Mesenchymal stem cell (in vitro differentiated cells and primary cell): ENCODE measurements at regions not wholly inside any gene's neighbourhood (a gene's known extent, or its start where the extent isn't known, plus 50 kb on each side); places are given as distances from the start of the nearest gene placed in this dataset.

Experiments used
- DNase-seq: peaks from one replicate; pipeline ENCODE4 v3.0.0-alpha.2; 2013
- H2AFZ ChIP-seq: one replicate; pipeline ENCODE4 v1.6.1; 2013; ENCODE audit warnings: low read depth, mild to moderate bottlenecking, control low read depth, inconsistent platforms, low read length, moderate library complexity
- H2AK5ac ChIP-seq: 2 replicates; pipeline ENCODE4 v1.6.1; 2013; ENCODE audit warnings: low read length, moderate library complexity, mild to moderate bottlenecking, inconsistent platforms; ENCODE audit not compliant: severe bottlenecking
- H2BK120ac ChIP-seq: one replicate; pipeline ENCODE4 v1.6.1; 2013; ENCODE audit warnings: low read depth, mild to moderate bottlenecking, inconsistent platforms, low read length, moderate library complexity
- H2BK12ac ChIP-seq, 2 experiments: one replicate each; pipeline ENCODE4 v1.6.1; 2013; ENCODE audit warnings: inconsistent platforms in 2 of 2, low read length in 2 of 2, mild to moderate bottlenecking in 2 of 2, moderate library complexity in 2 of 2, control low read depth in 1 of 2
- H2BK15ac ChIP-seq: one replicate; pipeline ENCODE4 v1.6.1; 2013; ENCODE audit warnings: mild to moderate bottlenecking, low read depth, inconsistent platforms; ENCODE audit not compliant: poor library complexity, severe bottlenecking
- H2BK5ac ChIP-seq: 2 replicates; pipeline ENCODE4 v1.6.1; 2013; ENCODE audit warnings: low read depth, mild to moderate bottlenecking, low read length, control low read depth, inconsistent platforms; ENCODE audit not compliant: poor library complexity, severe bottlenecking
- H3K14ac ChIP-seq, 2 experiments: one replicate each; pipeline ENCODE4 v1.6.1; 2013; ENCODE audit warnings: inconsistent platforms in 2 of 2, low read length in 2 of 2, control low read depth in 1 of 2, mild to moderate bottlenecking in 1 of 2, moderate library complexity in 1 of 2
- H3K18ac ChIP-seq, 2 experiments: one replicate each; pipeline ENCODE4 v1.6.1; 2013; ENCODE audit warnings: inconsistent platforms in 2 of 2, low read length in 2 of 2, control low read depth in 1 of 2, low read depth in 1 of 2, mild to moderate bottlenecking in 1 of 2
- H3K23ac ChIP-seq, 2 experiments: one replicate each; pipeline ENCODE4 v1.6.1; 2013; ENCODE audit warnings: inconsistent platforms in 2 of 2, low read length in 2 of 2, mild to moderate bottlenecking in 2 of 2, moderate library complexity in 2 of 2, control low read depth in 1 of 2
- H3K27ac ChIP-seq: 2 replicates; pipeline ENCODE4 v1.5.1; 2013; ENCODE audit warnings: mild to moderate bottlenecking, moderate library complexity, low read length, control low read depth, inconsistent platforms; ENCODE audit not compliant: poor library complexity, severe bottlenecking
- H3K27me3 ChIP-seq, 2 experiments: 2 replicates each; pipeline versions ENCODE4 v1.6.1 to v1.7.0; 2013; ENCODE audit warnings: low read length in 2 of 2, mild to moderate bottlenecking in 2 of 2, moderate library complexity in 2 of 2, control low read depth in 1 of 2, inconsistent platforms in 1 of 2; ENCODE audit not compliant: control insufficient read depth in 1 of 2, insufficient read depth in 1 of 2
- H3K36me3 ChIP-seq, 2 experiments: 2 replicates each; pipeline versions ENCODE4 v1.6.1 to v1.7.0; 2013; ENCODE audit warnings: low read length in 2 of 2, control low read depth in 1 of 2, inconsistent platforms in 1 of 2, low read depth in 1 of 2, mild to moderate bottlenecking in 1 of 2; ENCODE audit not compliant: insufficient read depth in 2 of 2, control insufficient read depth in 1 of 2
- H3K4ac ChIP-seq, 2 experiments: one replicate each; pipeline ENCODE4 v1.6.1; 2013; ENCODE audit warnings: inconsistent platforms in 2 of 2, low read length in 2 of 2, mild to moderate bottlenecking in 2 of 2, moderate library complexity in 2 of 2, control low read depth in 1 of 2, low read depth in 1 of 2
- H3K4me1 ChIP-seq: 2 replicates; pipeline ENCODE4 v1.6.1; 2013; ENCODE audit warnings: low read depth, low read length, control low read depth; ENCODE audit not compliant: control insufficient read depth, insufficient read depth
- H3K4me2 ChIP-seq: 2 replicates; pipeline ENCODE4 v1.6.1; 2013; ENCODE audit warnings: low read length, mild to moderate bottlenecking, inconsistent platforms; ENCODE audit not compliant: poor library complexity, severe bottlenecking
- H3K4me3 ChIP-seq, 2 experiments: 2 replicates each; pipeline versions ENCODE4 v1.5.1 to v1.7.0; 2013; ENCODE audit warnings: low read length in 2 of 2, mild to moderate bottlenecking in 2 of 2, control low read depth in 1 of 2, low read depth in 1 of 2; ENCODE audit not compliant: insufficient read depth in 1 of 2
- H3K79me1 ChIP-seq: replicated peaks from 2 replicates; pipeline ENCODE4 v1.6.1; 2013; ENCODE audit warnings: mild to moderate bottlenecking, control low read depth, low read length, inconsistent platforms; ENCODE audit not compliant: poor library complexity, severe bottlenecking
- H3K9ac ChIP-seq: 2 replicates; pipeline ENCODE4 v1.7.0; 2013; ENCODE audit warnings: mild to moderate bottlenecking, low read length, moderate library complexity
- H3K9me3 ChIP-seq: 2 replicates; pipeline ENCODE4 v1.7.0; 2013; ENCODE audit warnings: mild to moderate bottlenecking, low read length; ENCODE audit not compliant: control insufficient read depth
- H4K8ac ChIP-seq: one replicate; pipeline ENCODE4 v1.6.1; 2013; ENCODE audit warnings: inconsistent platforms, mild to moderate bottlenecking, low read length, moderate library complexity
- H4K91ac ChIP-seq: one replicate; pipeline ENCODE4 v1.6.1; 2013; ENCODE audit warnings: mild to moderate bottlenecking, low read length, inconsistent platforms
- WGBS: methylation state at CpG from one replicate; pipeline ENCODE4 v1.1.7; 2013; ENCODE audit warnings: mixed read lengths; 5-methylcytosine and 5-hydroxymethylcytosine counted together

DNA sequence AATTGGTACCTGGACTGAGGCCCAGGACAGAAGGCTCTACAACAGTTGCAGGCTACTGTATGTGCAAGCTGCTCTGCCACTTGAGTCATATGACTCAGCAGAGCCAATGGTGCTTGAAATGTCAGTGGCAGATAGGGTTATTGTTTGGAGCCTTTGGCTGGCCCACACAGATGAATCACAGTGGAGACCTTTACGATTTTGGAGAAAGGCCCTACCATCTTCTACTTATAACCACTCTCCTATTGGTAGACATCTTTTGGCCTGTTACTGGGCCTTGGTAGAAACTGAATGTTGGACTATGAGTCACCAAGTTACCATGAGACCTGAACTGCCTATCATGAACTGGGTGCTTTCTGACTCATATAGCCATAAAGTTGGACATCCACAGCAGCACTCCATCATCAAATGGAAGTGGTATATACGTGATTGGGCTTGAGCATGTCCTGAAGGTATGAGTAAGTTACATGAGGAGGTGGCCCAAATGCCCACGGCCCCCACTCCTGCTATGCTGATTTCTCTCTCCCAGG is 88.9 kb upstream of the NRXN1 start:
- Histone ChIP-seq H3K4me2 (no peak overlapping the region), H2BK12ac (no peak overlapping the region), H3K36me3 (no peaks in the 10 kb centered on the region), H3K23ac (no peak overlapping the region), H2BK120ac (no peak overlapping the region), H2AK5ac (no peak overlapping the region), H2BK15ac (no peak overlapping the region), H2AFZ (peak overlapping the region; percentile 31), H3K27me3 (no peaks in the 10 kb centered on the region), H3K27ac (no peak overlapping the region), H3K14ac (no peak overlapping the region), H4K91ac (no peak overlapping the region), H3K9me3 (peaks cover 11% of the 10 kb centered on the region), H3K18ac (no peak overlapping the region), H2BK5ac (no peak overlapping the region), H3K9ac (no peak overlapping the region), H3K4me3 (no peak overlapping the region), H4K8ac (no peak overlapping the region), H3K79me1 (no peaks in the 10 kb centered on the region), H3K4ac (no peak overlapping the region), H3K4me1 (no peaks in the 10 kb centered on the region)
- 83% methylated on average over 1 of the region's 3 CpGs for WGBS
- DNase-seq: no peak

DNA sequence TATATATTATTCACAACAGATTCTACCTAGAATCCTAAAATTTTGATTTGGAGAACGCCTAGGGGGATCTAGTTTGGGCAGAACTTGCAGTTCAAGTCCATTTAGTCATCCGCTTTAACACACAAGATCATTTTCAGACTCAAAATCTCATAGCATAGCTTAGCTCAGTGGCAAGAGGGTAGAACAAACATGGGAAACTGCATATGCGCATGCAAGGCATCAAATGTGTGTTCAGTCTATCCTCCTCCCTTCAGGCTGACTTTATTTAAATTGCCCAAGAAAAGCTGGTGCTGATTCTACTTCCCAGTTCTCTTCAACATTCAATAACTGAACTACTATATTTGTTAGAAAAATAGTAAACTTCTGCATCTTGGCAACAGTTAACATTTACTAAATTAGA is 79.6 kb upstream of the NRXN1 start:
- no peak overlapping the region for H3K4me2 ChIP-seq
- H4K8ac ChIP-seq: no peak overlapping the region
- H3K4me1 ChIP-seq: no peaks in the 10 kb centered on the region
- no peak overlapping the region for H3K4ac ChIP-seq
- H3K18ac ChIP-seq: no peak overlapping the region
- no peaks in the 10 kb centered on the region for H3K36me3 ChIP-seq
- H3K9ac ChIP-seq: no peak overlapping the region
- H3K27ac ChIP-seq: no peak overlapping the region
- no peak overlapping the region for H3K4me3 ChIP-seq
- H4K91ac ChIP-seq: no peak overlapping the region
- no peak overlapping the region for H2BK5ac ChIP-seq
- no peaks in the 10 kb centered on the region for H3K9me3 ChIP-seq
- WGBS: 93% methylated on average over 3 of the region's 3 CpGs
- no peak overlapping the region for H2AK5ac ChIP-seq
- no peak overlapping the region for H3K14ac ChIP-seq
- no peak overlapping the region for H3K23ac ChIP-seq
- no peak for DNase-seq
- H2BK120ac ChIP-seq: no peak overlapping the region
- H2BK15ac ChIP-seq: no peak overlapping the region
- H3K27me3 ChIP-seq: no peaks in the 10 kb centered on the region
- no peaks in the 10 kb centered on the region for H3K79me1 ChIP-seq
- no peak overlapping the region for H2BK12ac ChIP-seq
- no peak overlapping the region for H2AFZ ChIP-seq

DNA sequence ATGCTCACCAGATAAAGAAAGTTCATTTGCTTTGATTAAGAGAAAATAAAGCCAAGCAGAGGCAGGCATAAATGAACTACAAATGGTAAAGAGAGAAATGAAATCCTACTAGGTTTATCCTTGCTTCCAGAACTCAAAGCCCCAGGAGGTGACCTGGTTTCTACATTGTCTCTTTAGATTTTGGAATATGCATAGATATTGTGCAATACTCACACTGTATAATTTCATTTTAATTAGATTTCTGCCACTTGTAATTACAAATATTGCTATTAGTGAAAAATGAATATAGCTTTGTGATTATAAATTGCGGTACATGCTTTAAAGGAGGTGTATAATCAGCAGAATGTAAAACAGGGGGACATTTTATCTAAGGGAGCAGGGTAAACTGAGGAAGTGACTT is 76.9 kb upstream of the NRXN1 start:
- Histone ChIP-seq H3K23ac (no peak overlapping the region), H3K36me3 (no peaks in the 10 kb centered on the region), H3K4me2 (no peak overlapping the region), H3K9ac (no peak overlapping the region), H4K91ac (no peak overlapping the region), H3K79me1 (no peaks in the 10 kb centered on the region), H2BK5ac (no peak overlapping the region), H2AK5ac (no peak overlapping the region), H2BK15ac (no peak overlapping the region), H4K8ac (no peak overlapping the region), H3K4me3 (no peak overlapping the region), H3K14ac (no peak overlapping the region), H3K27me3 (no peaks in the 10 kb centered on the region), H3K9me3 (no peaks in the 10 kb centered on the region), H3K4ac (no peak overlapping the region), H3K4me1 (no peaks in the 10 kb centered on the region), H2AFZ (no peak overlapping the region), H3K27ac (no peak overlapping the region), H2BK120ac (no peak overlapping the region), H2BK12ac (no peak overlapping the region), H3K18ac (no peak overlapping the region)
- no peak for DNase-seq
- 98% methylated on average over 1 of the region's 1 CpG for WGBS

DNA sequence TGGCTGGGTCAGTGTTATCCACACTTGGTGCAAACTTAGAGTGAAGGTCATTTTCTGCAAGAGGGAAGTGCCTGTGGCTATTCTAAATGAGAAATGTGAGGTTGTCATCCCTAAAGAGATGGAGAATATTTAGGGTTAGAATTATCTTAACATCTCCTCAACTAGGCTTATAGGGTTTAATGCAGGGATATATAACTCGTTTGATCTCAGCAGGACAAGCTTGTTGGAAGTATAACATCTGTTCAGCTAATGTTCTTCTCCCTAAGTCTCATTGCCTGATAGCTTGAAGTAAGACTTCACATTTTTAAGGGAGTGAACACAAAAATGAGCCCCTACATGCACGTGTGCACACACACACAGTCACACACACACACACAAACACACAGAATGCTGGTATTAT is 75.9 kb upstream of the NRXN1 start:
- H3K27ac ChIP-seq: no peak overlapping the region
- H2BK120ac ChIP-seq: no peak overlapping the region
- H3K9ac ChIP-seq: no peak overlapping the region
- no peak overlapping the region for H2BK5ac ChIP-seq
- H2BK15ac ChIP-seq: no peak overlapping the region
- no peaks in the 10 kb centered on the region for H3K79me1 ChIP-seq
- no peak overlapping the region for H3K14ac ChIP-seq
- H3K18ac ChIP-seq: no peak overlapping the region
- no peaks in the 10 kb centered on the region for H3K27me3 ChIP-seq
- H3K4me1 ChIP-seq: peaks cover 6% of the 10 kb centered on the region
- no peak overlapping the region for H3K23ac ChIP-seq
- H2AFZ ChIP-seq: no peak overlapping the region
- H3K9me3 ChIP-seq: no peaks in the 10 kb centered on the region
- H3K4ac ChIP-seq: no peak overlapping the region
- H3K36me3 ChIP-seq: no peaks in the 10 kb centered on the region
- no peak overlapping the region for H3K4me3 ChIP-seq
- WGBS: 78% methylated on average over 2 of the region's 2 CpGs
- no peak for DNase-seq
- no peak overlapping the region for H2AK5ac ChIP-seq
- H3K4me2 ChIP-seq: no peak overlapping the region
- no peak overlapping the region for H2BK12ac ChIP-seq
- no peak overlapping the region for H4K91ac ChIP-seq
- H4K8ac ChIP-seq: no peak overlapping the region
